SK-N-SH (cell line): ENCODE measurements at regions not wholly inside any gene's neighbourhood (a gene's known extent, or its start where the extent isn't known, plus 50 kb on each side); places are given as distances from the start of the nearest gene placed in this dataset.

Source experiments
- GABPA ChIP-seq: IDR thresholded peaks from 2 replicates; pipeline ENCODE4 v1.4.0; 2012; ENCODE audit warnings: low read depth, mild to moderate bottlenecking
- MAX ChIP-seq: IDR thresholded peaks from 2 replicates; pipeline ENCODE4 v1.4.0; 2012; ENCODE audit warnings: low read depth
- MEF2A ChIP-seq: IDR thresholded peaks from 2 replicates; pipeline ENCODE4 v1.4.0; 2012; ENCODE audit warnings: low read depth, borderline replicate concordance
- RAD21 ChIP-seq: IDR thresholded peaks from 2 replicates; pipeline ENCODE4 v1.6.1; 2012; ENCODE audit warnings: mild to moderate bottlenecking, low read length
- RCOR1 ChIP-seq: fragments of 150-350 bp; IDR thresholded peaks from 2 replicates; pipeline ENCODE4 v1.6.1; 2017; ENCODE audit warnings: antibody characterized with exemption, low read length
- SIN3A ChIP-seq: IDR thresholded peaks from 2 replicates; pipeline ENCODE4 v1.6.1; 2012; ENCODE audit warnings: low read depth, mild to moderate bottlenecking, low read length, moderate library complexity, borderline replicate concordance
- TCF12 ChIP-seq: IDR thresholded peaks from 2 replicates; pipeline ENCODE4 v1.4.0; 2012
- TF ChIP-seq, protein P1 (sequence below): fragments of 200-600 bp; sonication (generic); IDR thresholded peaks from 2 replicates; pipeline ENCODE4 v1.6.1; 2017; ENCODE audit warnings: antibody characterized with exemption, mild to moderate bottlenecking, moderate library complexity

DNA sequence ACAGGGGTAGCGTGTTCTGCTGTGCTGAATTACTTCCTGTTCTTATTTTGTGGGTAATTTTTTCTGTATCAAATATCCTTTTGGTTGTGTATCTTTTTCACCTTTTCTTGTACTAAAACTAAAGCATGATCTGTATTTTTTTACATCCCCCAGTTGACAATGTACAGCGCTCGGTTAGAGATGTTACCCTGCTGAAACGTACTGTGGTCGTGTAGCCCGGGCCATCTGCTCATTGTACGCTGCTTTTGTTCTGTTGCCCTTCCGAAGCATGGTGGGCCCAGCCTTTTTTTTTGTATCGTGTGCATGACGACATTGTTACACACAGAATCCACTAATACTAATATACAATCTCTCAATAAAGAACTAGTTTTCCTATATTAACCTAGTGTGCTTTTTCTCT, 233.1 kb downstream of the HAUS1 start:
- TF ChIP-seq, protein P1, sequence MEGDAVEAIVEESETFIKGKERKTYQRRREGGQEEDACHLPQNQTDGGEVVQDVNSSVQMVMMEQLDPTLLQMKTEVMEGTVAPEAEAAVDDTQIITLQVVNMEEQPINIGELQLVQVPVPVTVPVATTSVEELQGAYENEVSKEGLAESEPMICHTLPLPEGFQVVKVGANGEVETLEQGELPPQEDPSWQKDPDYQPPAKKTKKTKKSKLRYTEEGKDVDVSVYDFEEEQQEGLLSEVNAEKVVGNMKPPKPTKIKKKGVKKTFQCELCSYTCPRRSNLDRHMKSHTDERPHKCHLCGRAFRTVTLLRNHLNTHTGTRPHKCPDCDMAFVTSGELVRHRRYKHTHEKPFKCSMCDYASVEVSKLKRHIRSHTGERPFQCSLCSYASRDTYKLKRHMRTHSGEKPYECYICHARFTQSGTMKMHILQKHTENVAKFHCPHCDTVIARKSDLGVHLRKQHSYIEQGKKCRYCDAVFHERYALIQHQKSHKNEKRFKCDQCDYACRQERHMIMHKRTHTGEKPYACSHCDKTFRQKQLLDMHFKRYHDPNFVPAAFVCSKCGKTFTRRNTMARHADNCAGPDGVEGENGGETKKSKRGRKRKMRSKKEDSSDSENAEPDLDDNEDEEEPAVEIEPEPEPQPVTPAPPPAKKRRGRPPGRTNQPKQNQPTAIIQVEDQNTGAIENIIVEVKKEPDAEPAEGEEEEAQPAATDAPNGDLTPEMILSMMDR = no peak
- TF ChIP-seq RAD21 (no peak), TCF12 (no peak), RCOR1 (no peak), SIN3A (no peak), MEF2A (no peak), GABPA (no peak), MAX (no peak)
